ENCODE measurements at regions not wholly inside any gene's neighbourhood (a gene's known extent, or its start where the extent isn't known, plus 50 kb on each side); places are given as distances from the start of the nearest gene placed in this dataset.

GRCh38 chr9:118034701-118035100, 330.5 kb downstream of the TLR4 start:
- Histone ChIP-seq H2AFZ (no peak overlapping the region), H3F3A (replicated peaks; ENCODE audit: low read depth) (no peaks in the 10 kb centered on the region), H3K4me3 (no peak overlapping the region), H3K27ac (ENCODE audit: low read depth) (no peak overlapping the region), H3K9me2 (ENCODE audit: insufficient read depth) (peaks cover 17% of the 10 kb centered on the region), H3K4me1 (ENCODE audit: insufficient read depth) (no peaks in the 10 kb centered on the region), H4K20me1 (replicated peaks; ENCODE audit: insufficient read depth) (no peaks in the 10 kb centered on the region), H3K4me2 (no peak overlapping the region), H3K79me2 (replicated peaks; ENCODE audit: insufficient read depth) (no peaks in the 10 kb centered on the region), H3K36me3 (ENCODE audit: insufficient read depth) (no peaks in the 10 kb centered on the region), H3K27me3 (ENCODE audit: insufficient read depth) (no peaks in the 10 kb centered on the region)
- no peak for TF ChIP-seq POLR2AphosphoS5 (IDR thresholded peaks at IDR 0.05; ENCODE audit: low read depth)
- TF ChIP-seq ZNF331 (CRISPR knock-in tag; IDR thresholded peaks at IDR 0.05; ENCODE audit: low read depth), result no peak
- TF ChIP-seq ZNF114 (CRISPR knock-in tag; IDR thresholded peaks at IDR 0.05), result no peak
- TF ChIP-seq CREB1 (CRISPR knock-in tag; IDR thresholded peaks at IDR 0.05; ENCODE audit: low read depth), result no peak
- TF ChIP-seq ETS1 (IDR thresholded peaks at IDR 0.05), result no peak
- no peak for TF ChIP-seq NANOG (IDR thresholded peaks at IDR 0.05; ENCODE audit: borderline replicate concordance)
- no peak for TF ChIP-seq ZNF462 (CRISPR knock-in tag; IDR thresholded peaks at IDR 0.05)
- TF ChIP-seq STAT1 (IDR thresholded peaks at IDR 0.05; ENCODE audit: unreplicated experiment), result no peak
- TF ChIP-seq EZH2 (IDR thresholded peaks at IDR 0.05; ENCODE audit: low read depth, unreplicated experiment), result no peak
- Mint-ChIP-seq H3K4me1 (no peaks in the 10 kb centered on the region), H3K9me3 (peaks cover 70% of the 10 kb centered on the region), H3K27ac (no peak overlapping the region), H3K27me3 (ENCODE audit: insufficient read depth, low read depth, poor library complexity) (peaks cover 1% of the 10 kb centered on the region), H3K36me3 (ENCODE audit: low read depth) (peaks cover 3% of the 10 kb centered on the region; the same call in 1 of the 3 replicates), H3K4me3 (no peak overlapping the region)
- ATAC-seq (no peak), DNase-seq (ENCODE audit: low spot score) (no peak)

Data from GM23338 (cell line).